Caco-2 (cell line): ENCODE measurements at regions not wholly inside any gene's neighbourhood (a gene's known extent, or its start where the extent isn't known, plus 50 kb on each side); places are given as distances from the start of the nearest gene placed in this dataset.

Source experiments
- BruUV-seq: library from RNA; stranded (reverse); fragments of 400-500 nt; replicated peaks from 2 replicates; lab custom pipeline; 2021; lab: Mats Ljungman, UMichigan
- CTCF ChIA-PET: fragments of 300-600 bp; sonication (Branson Sonifier 250); formaldehyde crosslinking; loops from one replicate; lab custom pipeline; 2022; ENCODE audit warnings: antibody characterized with exemption; lab: Charles Lee
- POLR2A ChIA-PET: fragments of 300-600 bp; sonication (Branson Sonifier 250); formaldehyde crosslinking; loops from one replicate; lab custom pipeline; 2022; ENCODE audit warnings: antibody characterized with exemption; lab: Charles Lee
- DNase-seq, 2 experiments: peaks; one replicate each; pipeline versions ENCODE4 v3.0.0 to v3.0.0-alpha.2; 2020 to 2022
- H3K27me3 ChIP-seq: replicated peaks from 2 replicates; pipeline ENCODE4 v1.6.0; 2011; ENCODE audit warnings: low read length; ENCODE audit not compliant: control insufficient read depth, insufficient read depth
- H3K36me3 ChIP-seq: 2 replicates; pipeline ENCODE4 v1.5.1; 2011; ENCODE audit warnings: low read length; ENCODE audit not compliant: control insufficient read depth, insufficient read depth
- H3K4me1 ChIP-seq: fragments of 250-450 bp; sonication (Bioruptor Pico); 2 replicates; pipeline ENCODE4 v1.5.1; 2020; ENCODE audit warnings: mild to moderate bottlenecking
- H3K4me3 ChIP-seq: 2 replicates; pipeline ENCODE4 v1.5.1; 2011; ENCODE audit warnings: low read depth, mild to moderate bottlenecking, control low read depth, low read length
- H3K9me3 ChIP-seq: fragments of 250-450 bp; sonication (Bioruptor Pico); 2 replicates; pipeline ENCODE4 v1.5.1; 2020; ENCODE audit warnings: mild to moderate bottlenecking, moderate library complexity
- H3K27ac Mint-ChIP-seq: one replicate; pipeline ENCODE4 v1.8.0; 2022; ENCODE audit warnings: mixed read lengths; ENCODE audit not compliant: unreplicated experiment
- H3K27me3 Mint-ChIP-seq: one replicate; pipeline ENCODE4 v1.8.0; 2022; ENCODE audit warnings: mixed read lengths; ENCODE audit not compliant: insufficient read depth, unreplicated experiment
- H3K36me3 Mint-ChIP-seq: one replicate; pipeline ENCODE4 v1.8.0; 2022; ENCODE audit warnings: mild to moderate bottlenecking, mixed read lengths; ENCODE audit not compliant: insufficient read depth, unreplicated experiment
- H3K4me1 Mint-ChIP-seq: one replicate; pipeline ENCODE4 v1.8.0; 2022; ENCODE audit warnings: low read depth, mixed read lengths; ENCODE audit not compliant: unreplicated experiment
- H3K4me3 Mint-ChIP-seq: one replicate; pipeline ENCODE4 v1.8.0; 2022; ENCODE audit warnings: mild to moderate bottlenecking, moderate library complexity, mixed read lengths; ENCODE audit not compliant: unreplicated experiment
- H3K9me3 Mint-ChIP-seq: one replicate; pipeline ENCODE4 v1.8.0; 2022; ENCODE audit warnings: mixed read lengths; ENCODE audit not compliant: unreplicated experiment
- CTCF ChIP-seq, 2 experiments: fragments of 200-600 bp in 1 of 2; IDR thresholded peaks; 1 replicate in 1 of 2; 2 replicates in 1 of 2; pipeline versions ENCODE4 v1.5.1 to v1.8.0; 2011 to 2022; ENCODE audit warnings: antibody characterized with exemption in 1 of 2, control low read depth in 1 of 2, inconsistent platforms in 1 of 2, low read depth in 1 of 2, low read length in 1 of 2, mild to moderate bottlenecking in 1 of 2, moderate library complexity in 1 of 2; ENCODE audit not compliant: insufficient read depth in 1 of 2, severe bottlenecking in 1 of 2, unreplicated experiment in 1 of 2
- intact Hi-C: fragments of 100-400 bp; cut with micrococcal nuclease; formaldehyde crosslinking; loops from one replicate; pipeline ENCODE4 v1.10.0; 2022; ENCODE audit not compliant: unreplicated experiment

GRCh38 chr17:36765436-36766043, 164.2 kb downstream of the MRM1 start:
- no peak for DNase-seq
- Histone ChIP-seq H3K36me3 (no peaks in the 10 kb centered on the region), H3K4me1 (no peaks in the 10 kb centered on the region), H3K4me3 (no peak overlapping the region), H3K27me3 (no peaks in the 10 kb centered on the region; the same call in 1 of the 2 replicates), H3K9me3 (no peaks in the 10 kb centered on the region)
- H3K4me1 Mint-ChIP-seq: no peaks in the 10 kb centered on the region
- peaks cover 12% of the 10 kb centered on the region for H3K9me3 Mint-ChIP-seq
- intact Hi-C loops: no loop called here
- no peak overlapping the region for H3K4me3 Mint-ChIP-seq
- peaks cover 11% of the 10 kb centered on the region for H3K27me3 Mint-ChIP-seq
- H3K36me3 Mint-ChIP-seq: no peaks in the 10 kb centered on the region
- CTCF ChIA-PET: no interaction called here
- POLR2A ChIA-PET: no interaction called here
- H3K27ac Mint-ChIP-seq: no peak overlapping the region
- BruUV-seq: no TSS peak
- no peak for TF ChIP-seq CTCF (IDR thresholded peaks at IDR 0.05; ENCODE audit: insufficient read depth in 1 of 2, low read depth in 1 of 2, low read length in 1 of 2, severe bottlenecking in 1 of 2, unreplicated experiment in 1 of 2)

- H3K4me1 ChIP-seq: no peaks in the 10 kb centered on the region
- intact Hi-C loops: no loop called here
- no peak overlapping the region for H3K4me3 ChIP-seq
- H3K27me3 ChIP-seq: no peaks in the 10 kb centered on the region; the same call in 1 of the 2 replicates
- POLR2A ChIA-PET: no interaction called here
- no peaks in the 10 kb centered on the region for H3K4me1 Mint-ChIP-seq
- no peak overlapping the region for H3K4me3 Mint-ChIP-seq
- H3K9me3 ChIP-seq: no peaks in the 10 kb centered on the region
- no peak for TF ChIP-seq CTCF (IDR thresholded peaks at IDR 0.05; ENCODE audit: insufficient read depth in 1 of 2, low read depth in 1 of 2, low read length in 1 of 2, severe bottlenecking in 1 of 2, unreplicated experiment in 1 of 2)
- CTCF ChIA-PET: no interaction called here
- H3K36me3 Mint-ChIP-seq: no peaks in the 10 kb centered on the region
- DNase-seq: no peak
- H3K27me3 Mint-ChIP-seq: peaks cover 20% of the 10 kb centered on the region
- H3K9me3 Mint-ChIP-seq: no peaks in the 10 kb centered on the region
- no TSS peak for BruUV-seq
- H3K36me3 ChIP-seq: no peaks in the 10 kb centered on the region
- H3K27ac Mint-ChIP-seq: no peak overlapping the region
Measured at GRCh38 chr17:36768394-36768793, 167.0 kb downstream of the MRM1 start.

GRCh38 chr17:36773039-36773438, 164.2 kb upstream of the LHX1 start:
- Histone ChIP-seq H3K27me3 (no peaks in the 10 kb centered on the region), H3K9me3 (no peaks in the 10 kb centered on the region), H3K36me3 (no peaks in the 10 kb centered on the region), H3K4me1 (no peaks in the 10 kb centered on the region), H3K4me3 (no peak overlapping the region)
- ChIA-PET CTCF (no interaction called here), POLR2A (no interaction called here)
- Mint-ChIP-seq H3K27ac (no peak overlapping the region), H3K27me3 (peaks cover 23% of the 10 kb centered on the region), H3K36me3 (no peaks in the 10 kb centered on the region), H3K4me1 (no peaks in the 10 kb centered on the region), H3K4me3 (no peak overlapping the region), H3K9me3 (no peaks in the 10 kb centered on the region)
- intact Hi-C loops: no loop called here
- TF ChIP-seq CTCF (IDR thresholded peaks at IDR 0.05; ENCODE audit: insufficient read depth in 1 of 2, low read depth in 1 of 2, low read length in 1 of 2, severe bottlenecking in 1 of 2, unreplicated experiment in 1 of 2): no peak
- no peak for DNase-seq
- no TSS peak for BruUV-seq
